ENCODE measurements at regions not wholly inside any gene's neighbourhood (a gene's known extent, or its start where the extent isn't known, plus 50 kb on each side); places are given as distances from the start of the nearest gene placed in this dataset.

DNA sequence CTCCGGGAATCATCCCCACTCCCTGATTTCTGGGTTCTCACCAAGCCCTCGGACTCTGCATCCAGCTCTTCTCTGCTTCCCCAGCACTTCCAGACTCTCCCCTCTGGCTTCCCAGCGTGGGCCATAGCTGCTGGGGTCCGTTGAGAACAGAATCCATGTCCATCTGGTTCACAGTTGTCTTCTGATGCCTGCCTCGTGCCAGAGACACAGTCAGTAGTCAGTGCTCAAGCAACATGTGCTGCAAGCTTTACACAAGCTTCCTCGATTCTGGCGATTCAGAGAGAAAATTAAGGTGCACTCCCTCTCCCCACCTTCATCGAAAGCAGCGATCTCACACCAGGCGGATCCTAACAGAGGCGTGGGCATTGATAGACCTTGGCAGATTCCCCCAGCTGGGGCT is 495.5 kb downstream of the TBC1D22A start:
- no TSS peak for BruUV-seq (replicated peaks)
- POLR2A ChIA-PET = no interaction called here
- in situ Hi-C loops (cut with HindIII; ENCODE audit: low pct_unique_long_range_greater_than_20kb, low sequenced_read_pairs) = no loop called here

DNA sequence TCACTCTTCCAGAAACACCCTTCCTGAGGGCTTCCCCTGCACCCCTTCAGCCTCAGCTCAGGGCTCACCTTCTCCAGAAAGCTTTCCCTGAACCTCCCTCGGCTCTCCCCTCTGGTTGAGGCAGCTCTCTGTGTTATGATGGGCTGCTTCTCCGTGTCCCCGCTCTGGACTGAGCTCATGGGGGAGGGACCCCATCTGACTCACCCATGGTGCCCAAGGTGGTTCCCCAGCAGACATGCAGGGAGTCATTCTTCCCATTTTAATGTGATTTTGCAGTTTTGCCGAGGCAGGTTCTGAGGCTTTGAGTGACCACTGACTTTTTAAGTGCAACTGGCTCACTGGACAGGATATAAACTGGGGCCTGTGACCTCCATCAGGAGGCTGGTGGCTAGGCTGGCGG is 495.1 kb downstream of the TBC1D22A start:
- intact Hi-C loops (cut with micrococcal nuclease; ENCODE audit: unreplicated experiment) (no loop called here), in situ Hi-C loops (cut with HindIII; ENCODE audit: low pct_unique_long_range_greater_than_20kb, low sequenced_read_pairs) (no loop called here)
- Histone ChIP-seq H3K27me3 (ENCODE audit: control insufficient read depth, insufficient read depth, low read length) (no peaks in the 10 kb centered on the region), H3K4me1 (ENCODE audit: control insufficient read depth, insufficient read depth, low read length) (no peaks in the 10 kb centered on the region), H3K27ac (ENCODE audit: low read length) (no peak overlapping the region), H3K9me3 (ENCODE audit: control insufficient read depth, insufficient read depth, low read depth, low read length) (no peaks in the 10 kb centered on the region), H3K36me3 (ENCODE audit: control insufficient read depth, insufficient read depth, low read length) (no peaks in the 10 kb centered on the region), H3K4me3 (ENCODE audit: low read depth in 2 of 2, low read length in 2 of 2) (no peak overlapping the region)
- no TSS peak for BruUV-seq (replicated peaks)
- no peak for ATAC-seq
- TF ChIP-seq, protein P1, sequence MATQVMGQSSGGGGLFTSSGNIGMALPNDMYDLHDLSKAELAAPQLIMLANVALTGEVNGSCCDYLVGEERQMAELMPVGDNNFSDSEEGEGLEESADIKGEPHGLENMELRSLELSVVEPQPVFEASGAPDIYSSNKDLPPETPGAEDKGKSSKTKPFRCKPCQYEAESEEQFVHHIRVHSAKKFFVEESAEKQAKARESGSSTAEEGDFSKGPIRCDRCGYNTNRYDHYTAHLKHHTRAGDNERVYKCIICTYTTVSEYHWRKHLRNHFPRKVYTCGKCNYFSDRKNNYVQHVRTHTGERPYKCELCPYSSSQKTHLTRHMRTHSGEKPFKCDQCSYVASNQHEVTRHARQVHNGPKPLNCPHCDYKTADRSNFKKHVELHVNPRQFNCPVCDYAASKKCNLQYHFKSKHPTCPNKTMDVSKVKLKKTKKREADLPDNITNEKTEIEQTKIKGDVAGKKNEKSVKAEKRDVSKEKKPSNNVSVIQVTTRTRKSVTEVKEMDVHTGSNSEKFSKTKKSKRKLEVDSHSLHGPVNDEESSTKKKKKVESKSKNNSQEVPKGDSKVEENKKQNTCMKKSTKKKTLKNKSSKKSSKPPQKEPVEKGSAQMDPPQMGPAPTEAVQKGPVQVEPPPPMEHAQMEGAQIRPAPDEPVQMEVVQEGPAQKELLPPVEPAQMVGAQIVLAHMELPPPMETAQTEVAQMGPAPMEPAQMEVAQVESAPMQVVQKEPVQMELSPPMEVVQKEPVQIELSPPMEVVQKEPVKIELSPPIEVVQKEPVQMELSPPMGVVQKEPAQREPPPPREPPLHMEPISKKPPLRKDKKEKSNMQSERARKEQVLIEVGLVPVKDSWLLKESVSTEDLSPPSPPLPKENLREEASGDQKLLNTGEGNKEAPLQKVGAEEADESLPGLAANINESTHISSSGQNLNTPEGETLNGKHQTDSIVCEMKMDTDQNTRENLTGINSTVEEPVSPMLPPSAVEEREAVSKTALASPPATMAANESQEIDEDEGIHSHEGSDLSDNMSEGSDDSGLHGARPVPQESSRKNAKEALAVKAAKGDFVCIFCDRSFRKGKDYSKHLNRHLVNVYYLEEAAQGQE (IDR thresholded peaks at IDR 0.05; ENCODE audit: insufficient read depth in 1 of 2, low read depth in 2 of 2, low read length in 1 of 2) = no peak
- TF ChIP-seq TCF7L2 (IDR thresholded peaks at IDR 0.05; ENCODE audit: low read depth, low read length) = no peak
- TF ChIP-seq POLR2AphosphoS5 (IDR thresholded peaks at IDR 0.05; ENCODE audit: low read depth, low read length) = no peak
- TF ChIP-seq, protein P2, sequence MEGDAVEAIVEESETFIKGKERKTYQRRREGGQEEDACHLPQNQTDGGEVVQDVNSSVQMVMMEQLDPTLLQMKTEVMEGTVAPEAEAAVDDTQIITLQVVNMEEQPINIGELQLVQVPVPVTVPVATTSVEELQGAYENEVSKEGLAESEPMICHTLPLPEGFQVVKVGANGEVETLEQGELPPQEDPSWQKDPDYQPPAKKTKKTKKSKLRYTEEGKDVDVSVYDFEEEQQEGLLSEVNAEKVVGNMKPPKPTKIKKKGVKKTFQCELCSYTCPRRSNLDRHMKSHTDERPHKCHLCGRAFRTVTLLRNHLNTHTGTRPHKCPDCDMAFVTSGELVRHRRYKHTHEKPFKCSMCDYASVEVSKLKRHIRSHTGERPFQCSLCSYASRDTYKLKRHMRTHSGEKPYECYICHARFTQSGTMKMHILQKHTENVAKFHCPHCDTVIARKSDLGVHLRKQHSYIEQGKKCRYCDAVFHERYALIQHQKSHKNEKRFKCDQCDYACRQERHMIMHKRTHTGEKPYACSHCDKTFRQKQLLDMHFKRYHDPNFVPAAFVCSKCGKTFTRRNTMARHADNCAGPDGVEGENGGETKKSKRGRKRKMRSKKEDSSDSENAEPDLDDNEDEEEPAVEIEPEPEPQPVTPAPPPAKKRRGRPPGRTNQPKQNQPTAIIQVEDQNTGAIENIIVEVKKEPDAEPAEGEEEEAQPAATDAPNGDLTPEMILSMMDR (IDR thresholded peaks at IDR 0.05) = no peak
- no peak for TF ChIP-seq SIN3A (IDR thresholded peaks at IDR 0.05; ENCODE audit: borderline replicate concordance, insufficient read depth, low read depth, low read length)
- ChIA-PET POLR2A (no interaction called here), CTCF (no interaction called here)
- DNase-seq (ENCODE audit: low read depth, low spot score) = no peak

More for the DNA sequence above, 495.5 kb downstream of the TBC1D22A start:
- Histone ChIP-seq H3K36me3 (ENCODE audit: control insufficient read depth, insufficient read depth, low read length) (no peaks in the 10 kb centered on the region), H3K27ac (ENCODE audit: low read length) (no peak overlapping the region), H3K4me3 (ENCODE audit: low read depth in 2 of 2, low read length in 2 of 2) (no peak overlapping the region), H3K27me3 (ENCODE audit: control insufficient read depth, insufficient read depth, low read length) (no peaks in the 10 kb centered on the region), H3K9me3 (ENCODE audit: control insufficient read depth, insufficient read depth, low read depth, low read length) (no peaks in the 10 kb centered on the region), H3K4me1 (ENCODE audit: control insufficient read depth, insufficient read depth, low read length) (no peaks in the 10 kb centered on the region)
- DNase-seq (ENCODE audit: low read depth, low spot score) (no peak), ATAC-seq (no peak)
- CTCF ChIA-PET = no interaction called here
- intact Hi-C loops (cut with micrococcal nuclease; ENCODE audit: unreplicated experiment) = no loop called here
- no peak for TF ChIP-seq TCF7L2 (IDR thresholded peaks at IDR 0.05; ENCODE audit: low read depth, low read length)
- TF ChIP-seq POLR2AphosphoS5 (IDR thresholded peaks at IDR 0.05; ENCODE audit: low read depth, low read length) = no peak
- TF ChIP-seq, protein P1 (IDR thresholded peaks at IDR 0.05; ENCODE audit: insufficient read depth in 1 of 2, low read depth in 2 of 2, low read length in 1 of 2) = no peak
- TF ChIP-seq, protein P2 (IDR thresholded peaks at IDR 0.05) = no peak
- TF ChIP-seq SIN3A (IDR thresholded peaks at IDR 0.05; ENCODE audit: borderline replicate concordance, insufficient read depth, low read depth, low read length) = no peak

All from Panc1 (cell line).